ENCODE measurements at regions not wholly inside any gene's neighbourhood (a gene's known extent, or its start where the extent isn't known, plus 50 kb on each side); places are given as distances from the start of the nearest gene placed in this dataset.

GRCh38 chr5:88553986-88554385, 285.3 kb upstream of the TMEM161B start:
- no peak overlapping the region for H3K4me3 ChIP-seq (ENCODE audit: low read length)
- no peak for DNase-seq (ENCODE audit: low read depth)
- no peak for TF ChIP-seq CTCF (conservative IDR thresholded peaks at IDR 0.05; ENCODE audit: low read depth, low read length)

GRCh38 chr5:88553136-88553875, 284.7 kb upstream of the TMEM161B start:
- no peak for DNase-seq (ENCODE audit: low read depth)

GRCh38 chr5:88552426-88552825, 283.8 kb upstream of the TMEM161B start:
- no peak overlapping the region for H3K4me3 ChIP-seq (ENCODE audit: low read length)
- no peak for TF ChIP-seq CTCF (conservative IDR thresholded peaks at IDR 0.05; ENCODE audit: low read depth, low read length)
- no peak for DNase-seq (ENCODE audit: low read depth)

More at GRCh38 chr5:88553136-88553875, 284.7 kb upstream of the TMEM161B start:
- H3K4me3 ChIP-seq (ENCODE audit: low read length): no peak overlapping the region
- no peak for TF ChIP-seq CTCF (conservative IDR thresholded peaks at IDR 0.05; ENCODE audit: low read depth, low read length)

GRCh38 chr5:88551724-88552345, 283.2 kb upstream of the TMEM161B start:
- peak; percentile 31 for DNase-seq (ENCODE audit: low read depth)
- H3K4me3 ChIP-seq (ENCODE audit: low read length): no peak overlapping the region
- TF ChIP-seq CTCF (conservative IDR thresholded peaks at IDR 0.05; ENCODE audit: low read depth, low read length): no peak

- H3K4me3 ChIP-seq (ENCODE audit: low read length): no peak overlapping the region
- no peak for DNase-seq (ENCODE audit: low read depth)
- TF ChIP-seq CTCF (conservative IDR thresholded peaks at IDR 0.05; ENCODE audit: low read depth, low read length): no peak
These were observed 282.1 kb upstream of the TMEM161B start for GRCh38 chr5:88550736-88551135.

GRCh38 chr5:88548136-88548805, 279.6 kb upstream of the TMEM161B start:
- H3K4me3 ChIP-seq (ENCODE audit: low read length): no peak overlapping the region
- no peak for TF ChIP-seq CTCF (conservative IDR thresholded peaks at IDR 0.05; ENCODE audit: low read depth, low read length)
- no peak for DNase-seq (ENCODE audit: low read depth)

All from retinal pigment epithelial cell (primary cell).